IPS DF 6.9 (cell line): ENCODE measurements at regions not wholly inside any gene's neighbourhood (a gene's known extent, or its start where the extent isn't known, plus 50 kb on each side); places are given as distances from the start of the nearest gene placed in this dataset.
"Not testable (repeated sequence)": the region's sequence is repeated elsewhere in the genome, so short reads cannot be mapped to it uniquely, and the experiment has no call there.

Experiments
- DNase-seq: peaks from one replicate; pipeline ENCODE4 v3.0.0-alpha.2; 2013; ENCODE audit warnings: low read depth, low spot score
- H3K27ac ChIP-seq: one replicate; pipeline ENCODE4 v1.5.1; 2013; ENCODE audit warnings: low read length, control low read depth
- H3K27me3 ChIP-seq: 2 replicates; pipeline ENCODE4 v1.6.1; 2013; ENCODE audit warnings: mild to moderate bottlenecking, low read length; ENCODE audit not compliant: control insufficient read depth, insufficient read depth
- H3K36me3 ChIP-seq: 2 replicates; pipeline ENCODE4 v1.6.1; 2013; ENCODE audit warnings: low read length; ENCODE audit not compliant: control insufficient read depth, insufficient read depth
- H3K4me1 ChIP-seq: 2 replicates; pipeline ENCODE4 v1.6.1; 2013; ENCODE audit warnings: low read length; ENCODE audit not compliant: control insufficient read depth, insufficient read depth
- H3K4me3 ChIP-seq: 2 replicates; pipeline ENCODE4 v1.5.1; 2013; ENCODE audit warnings: mild to moderate bottlenecking, low read length
- H3K9me3 ChIP-seq: 2 replicates; pipeline ENCODE4 v1.6.1; 2013; ENCODE audit warnings: low read length, inconsistent platforms; ENCODE audit not compliant: control insufficient read depth, insufficient read depth
- WGBS: extraction: QIAGEN DNeasy Blood & Tissue Kit; methylation state at CpG from one replicate; pipeline ENCODE4 v1.1.7; 2013; ENCODE audit warnings: mixed read lengths, missing lambda C conversion rate; ENCODE audit not compliant: insufficient read length, insufficient coverage; 5-methylcytosine and 5-hydroxymethylcytosine counted together

- H3K36me3 ChIP-seq, DNase-seq, H3K4me3 ChIP-seq, H3K27me3 ChIP-seq, H3K9me3 ChIP-seq, H3K27ac ChIP-seq, H3K4me1 ChIP-seq: not testable (repeated sequence)
- no CpG with 5 or more reads among the region's 5 CpGs for WGBS
Measured at GRCh38 chr9:104195142-104195541, 101.0 kb downstream of the SMC2 start.

DNA sequence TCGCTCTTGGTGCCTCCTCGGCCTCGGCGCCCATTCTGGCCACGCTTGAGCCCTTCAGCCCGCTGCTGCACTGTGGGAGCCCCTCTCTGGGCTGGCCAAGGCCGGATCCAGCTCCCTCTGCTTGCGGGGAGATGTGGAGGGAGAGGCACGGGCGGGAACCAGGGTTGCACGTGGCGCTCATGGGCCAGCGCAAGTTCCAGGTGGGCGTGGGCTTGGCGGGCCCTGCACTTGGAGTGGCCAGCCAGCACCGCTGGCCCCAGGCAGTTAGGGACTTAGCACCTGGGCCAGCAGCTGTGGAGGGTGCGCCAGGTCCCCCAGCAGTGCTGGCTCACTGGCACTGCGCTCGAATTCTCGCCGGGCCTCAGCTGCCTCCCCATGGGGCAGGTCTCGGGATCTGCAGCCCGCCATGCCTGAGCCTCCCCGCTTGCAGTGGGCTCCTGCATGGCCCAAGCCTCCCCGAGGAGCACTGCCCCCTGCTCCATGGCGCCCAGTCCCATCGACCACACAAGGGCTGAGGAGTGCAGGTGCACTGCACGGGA, 106.4 kb downstream of the SMC2 start:
- H3K9me3 ChIP-seq: no peaks in the 10 kb centered on the region; the same call in 1 of the 2 replicates
- no peak for DNase-seq
- no CpG with 5 or more reads among the region's 28 CpGs for WGBS

DNA sequence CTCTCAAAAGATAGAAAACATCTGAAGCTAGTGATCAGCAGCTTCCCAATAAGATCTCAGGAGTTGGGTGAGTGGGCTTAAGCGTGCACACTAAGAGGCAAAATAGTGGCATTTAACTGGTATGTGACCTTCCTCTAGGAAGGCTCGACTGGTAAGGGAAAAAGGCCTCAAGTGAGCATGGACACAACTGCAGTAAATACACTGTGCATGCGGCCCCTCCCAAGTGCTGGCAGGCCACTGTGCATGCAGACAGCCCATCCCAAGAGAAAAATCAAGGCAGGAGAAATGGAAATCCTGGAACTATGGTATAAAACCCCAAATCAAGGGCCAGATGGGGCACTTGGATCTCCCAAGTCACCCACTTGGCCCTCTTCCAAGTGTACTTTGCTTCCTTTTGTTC, 112.7 kb downstream of the SMC2 start:
- H3K27me3 ChIP-seq: no peaks in the 10 kb centered on the region
- H3K27ac ChIP-seq: no peak overlapping the region
- no CpG with 5 or more reads among the region's 3 CpGs for WGBS
- H3K4me3 ChIP-seq: no peak overlapping the region
- H3K4me1 ChIP-seq: no peaks in the 10 kb centered on the region
- no peak for DNase-seq
- H3K9me3 ChIP-seq: no peaks in the 10 kb centered on the region
- H3K36me3 ChIP-seq: no peaks in the 10 kb centered on the region

More for the DNA sequence above, 106.4 kb downstream of the SMC2 start:
- no peaks in the 10 kb centered on the region for H3K27me3 ChIP-seq
- H3K4me1 ChIP-seq: no peaks in the 10 kb centered on the region
- H3K4me3 ChIP-seq: no peak overlapping the region
- no peak overlapping the region for H3K27ac ChIP-seq
- H3K36me3 ChIP-seq: no peaks in the 10 kb centered on the region

DNA sequence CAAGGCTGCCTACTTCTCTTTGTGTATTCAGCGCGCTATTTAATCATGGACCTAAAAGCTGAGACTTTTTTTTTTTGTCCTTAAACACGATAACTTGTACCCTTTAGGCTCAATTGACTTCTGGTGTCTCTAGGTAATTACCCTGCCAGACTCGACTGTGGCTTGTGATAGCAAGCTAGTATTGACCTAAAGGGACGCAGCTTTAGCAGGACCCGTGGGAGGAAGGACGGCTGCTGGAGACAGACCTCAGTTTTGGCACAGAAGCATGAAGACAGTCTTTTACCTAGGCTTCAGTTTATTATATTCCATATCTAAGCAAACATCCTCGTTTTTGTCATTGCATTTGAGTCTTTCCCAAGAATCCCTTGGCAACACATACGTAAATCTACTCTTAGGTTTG, 115.3 kb downstream of the SMC2 start:
- DNase-seq: no peak
- Histone ChIP-seq H3K27ac (no peak overlapping the region), H3K4me3 (no peak overlapping the region), H3K4me1 (no peaks in the 10 kb centered on the region), H3K9me3 (no peaks in the 10 kb centered on the region), H3K36me3 (no peaks in the 10 kb centered on the region), H3K27me3 (no peaks in the 10 kb centered on the region)
- WGBS: no CpG with 5 or more reads among the region's 9 CpGs

GRCh38 chr9:104227108-104227507, 133.0 kb downstream of the SMC2 start:
- WGBS: no CpG with 5 or more reads among the region's 1 CpG

DNA sequence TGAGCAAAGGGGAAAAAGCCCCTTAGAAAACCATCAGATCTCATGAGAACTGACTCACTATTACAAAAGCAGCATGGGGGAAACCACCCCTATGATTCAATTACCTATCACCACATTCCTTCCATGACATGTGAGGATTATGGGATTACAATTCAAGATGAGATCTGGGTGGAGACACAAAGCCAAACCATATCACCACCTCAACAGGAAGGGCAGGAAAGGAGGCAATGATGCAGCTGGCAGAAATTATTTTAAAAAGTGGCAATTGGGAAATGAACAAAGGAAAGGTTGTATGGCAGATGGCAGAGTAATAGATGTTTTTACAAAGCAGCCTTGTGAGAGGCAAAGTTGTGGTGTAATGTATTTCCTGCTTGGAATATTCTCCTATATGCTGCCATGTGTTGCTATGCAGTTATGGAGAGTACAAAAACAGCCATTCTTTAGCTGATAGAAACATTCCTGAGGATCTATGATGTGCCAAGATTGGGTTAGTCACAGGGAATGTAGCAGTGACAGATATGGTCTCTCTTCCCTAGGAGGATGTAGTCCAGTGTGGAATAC, 138.8 kb downstream of the SMC2 start:
- Histone ChIP-seq H3K27me3 (no peaks in the 10 kb centered on the region), H3K9me3 (no peaks in the 10 kb centered on the region), H3K27ac (no peak overlapping the region), H3K4me3 (no peak overlapping the region), H3K4me1 (no peaks in the 10 kb centered on the region), H3K36me3 (no peaks in the 10 kb centered on the region)
- no peak for DNase-seq

More at GRCh38 chr9:104227108-104227507, 133.0 kb downstream of the SMC2 start:
- DNase-seq: no peak
- Histone ChIP-seq H3K27me3 (no peaks in the 10 kb centered on the region), H3K36me3 (no peaks in the 10 kb centered on the region), H3K9me3 (no peaks in the 10 kb centered on the region), H3K4me3 (no peak overlapping the region), H3K4me1 (no peaks in the 10 kb centered on the region), H3K27ac (no peak overlapping the region)

DNA sequence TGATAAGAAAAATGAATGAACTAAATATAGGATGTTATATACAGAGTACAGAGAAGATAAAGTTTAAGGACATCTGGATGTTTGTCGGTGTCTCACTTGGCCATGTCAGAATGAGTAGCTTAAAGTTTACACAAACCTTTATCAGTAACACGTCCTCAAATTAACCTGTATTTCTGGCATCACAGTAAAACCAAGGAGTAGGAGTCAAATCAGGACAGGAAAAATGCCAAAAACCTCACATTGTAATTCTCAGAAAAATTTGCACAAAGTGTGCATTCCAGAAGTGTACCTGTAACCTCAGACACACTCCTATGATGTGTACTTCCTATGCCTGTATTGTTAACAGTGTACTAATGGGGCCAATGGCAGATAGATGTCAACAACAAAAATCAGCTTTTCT, 139.3 kb downstream of the SMC2 start:
- no peaks in the 10 kb centered on the region for H3K36me3 ChIP-seq
- WGBS: no CpG with 5 or more reads among the region's 2 CpGs
- DNase-seq: no peak

DNA sequence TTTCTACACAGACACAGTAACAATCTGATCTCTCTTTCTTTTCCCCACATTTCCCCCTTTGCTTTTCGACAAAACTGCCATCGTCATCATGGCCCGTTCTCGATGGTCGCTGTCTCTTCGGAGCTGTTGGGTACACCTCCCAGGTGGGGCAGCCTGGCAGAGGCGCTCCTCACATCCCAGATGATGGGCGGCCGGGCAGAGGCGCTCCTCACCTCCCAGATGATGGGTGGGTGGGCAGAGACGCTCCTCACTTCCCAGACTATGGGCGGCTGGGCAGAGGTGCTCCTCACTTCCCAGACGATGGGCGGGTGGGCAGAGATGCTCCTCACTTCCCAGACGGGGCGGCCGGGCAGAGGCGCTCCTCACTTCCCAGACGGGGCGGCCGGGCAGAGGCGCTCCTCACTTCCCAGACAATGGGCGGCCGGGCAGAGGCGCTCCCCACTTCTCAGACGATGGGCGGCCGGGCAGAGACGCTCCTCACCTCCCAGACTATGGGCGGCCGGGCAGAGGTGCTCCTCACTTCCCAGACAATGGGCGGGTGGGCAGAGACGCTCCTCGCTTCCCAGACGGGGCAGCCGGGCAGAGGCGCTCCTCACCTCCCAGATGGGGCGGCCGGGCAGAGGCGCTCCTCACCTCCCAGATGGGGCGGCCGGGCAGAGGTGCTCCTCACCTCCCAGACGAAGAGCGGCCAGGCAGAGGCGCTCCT, 140.7 kb downstream of the SMC2 start:
- H3K36me3 ChIP-seq, H3K27ac ChIP-seq, H3K27me3 ChIP-seq, DNase-seq, H3K4me1 ChIP-seq, H3K4me3 ChIP-seq, H3K9me3 ChIP-seq: not testable (repeated sequence)
- WGBS: no CpG with 5 or more reads among the region's 45 CpGs

More for the DNA sequence above, 139.3 kb downstream of the SMC2 start:
- Histone ChIP-seq H3K4me3 (no peak overlapping the region), H3K4me1 (no peaks in the 10 kb centered on the region), H3K27me3 (no peaks in the 10 kb centered on the region), H3K27ac (no peak overlapping the region), H3K9me3 (no peaks in the 10 kb centered on the region)

DNA sequence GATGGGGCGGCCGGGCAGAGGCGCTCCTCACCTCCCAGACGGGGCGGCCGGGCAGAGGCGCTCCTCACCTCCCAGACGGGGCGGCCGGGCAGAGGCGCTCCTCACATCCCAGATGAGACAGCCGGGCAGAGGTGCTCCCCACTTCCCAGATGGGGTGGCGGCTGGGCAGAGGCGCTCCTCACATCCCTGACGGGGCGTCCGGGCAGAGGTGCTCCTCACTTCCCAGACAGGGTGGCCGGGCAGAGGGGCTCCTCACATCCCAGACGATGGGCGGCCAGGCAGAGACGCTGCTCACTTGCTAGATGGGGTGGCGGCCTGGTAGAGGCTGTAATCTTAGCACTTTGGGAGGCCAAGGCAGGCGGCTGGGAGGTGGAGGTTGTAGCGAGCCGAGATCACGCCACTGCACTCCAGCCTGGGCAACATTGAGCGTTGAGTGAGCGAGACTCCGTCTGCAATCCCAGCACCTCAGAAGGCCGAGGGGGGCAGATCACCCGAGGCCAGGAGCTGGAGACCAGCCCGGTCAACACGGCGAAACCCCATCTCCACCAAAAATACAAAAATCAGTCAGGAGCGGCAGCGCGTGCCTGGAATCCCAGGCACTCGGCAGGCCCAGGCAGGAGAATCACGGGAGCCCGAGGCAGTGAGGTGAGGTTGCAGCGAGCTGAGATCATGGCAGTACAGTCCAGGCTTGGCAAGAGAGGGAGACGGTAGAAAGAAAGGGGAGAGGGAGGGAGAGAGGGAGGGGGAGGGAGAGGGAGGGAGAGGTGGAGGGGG, 141.4 kb downstream of the SMC2 start:
- DNase-seq, H3K4me1 ChIP-seq, H3K36me3 ChIP-seq, H3K4me3 ChIP-seq, H3K27ac ChIP-seq, H3K27me3 ChIP-seq, H3K9me3 ChIP-seq: not testable (repeated sequence)
- no CpG with 5 or more reads among the region's 42 CpGs for WGBS

GRCh38 chr9:104238668-104239067, 144.6 kb downstream of the SMC2 start:
- H3K27ac ChIP-seq: no peak overlapping the region
- DNase-seq: no peak
- H3K9me3 ChIP-seq: no peaks in the 10 kb centered on the region
- no peaks in the 10 kb centered on the region for H3K36me3 ChIP-seq
- no peak overlapping the region for H3K4me3 ChIP-seq
- H3K27me3 ChIP-seq: no peaks in the 10 kb centered on the region
- no peaks in the 10 kb centered on the region for H3K4me1 ChIP-seq
- no CpG with 5 or more reads among the region's 3 CpGs for WGBS
